Glutamatergic neuron (in vitro differentiated cells): ENCODE measurements at regions not wholly inside any gene's neighbourhood (a gene's known extent, or its start where the extent isn't known, plus 50 kb on each side); places are given as distances from the start of the nearest gene placed in this dataset.

Source experiments
- DNase-seq: peaks from one replicate; pipeline ENCODE4 v3.0.0; 2022
- H3K27ac Mint-ChIP-seq: one replicate; pipeline ENCODE4 v1.8.0; 2020; ENCODE audit warnings: mild to moderate bottlenecking, mixed read lengths, inconsistent platforms; ENCODE audit not compliant: unreplicated experiment
- H3K27me3 Mint-ChIP-seq: one replicate; pipeline ENCODE4 v1.8.0; 2020; ENCODE audit warnings: mild to moderate bottlenecking, moderate library complexity, mixed read lengths, inconsistent platforms; ENCODE audit not compliant: unreplicated experiment
- H3K36me3 Mint-ChIP-seq: one replicate; pipeline ENCODE4 v1.8.0; 2020; ENCODE audit warnings: mild to moderate bottlenecking, mixed read lengths, inconsistent platforms; ENCODE audit not compliant: unreplicated experiment
- H3K4me1 Mint-ChIP-seq: one replicate; pipeline ENCODE4 v1.8.0; 2020; ENCODE audit warnings: mild to moderate bottlenecking, low read depth, mixed read lengths, inconsistent platforms; ENCODE audit not compliant: unreplicated experiment
- H3K4me3 Mint-ChIP-seq: one replicate; pipeline ENCODE4 v1.8.0; 2020; ENCODE audit warnings: mild to moderate bottlenecking, mixed read lengths, inconsistent platforms; ENCODE audit not compliant: unreplicated experiment
- H3K9me3 Mint-ChIP-seq: one replicate; pipeline ENCODE4 v1.8.0; 2020; ENCODE audit warnings: mild to moderate bottlenecking, moderate library complexity, mixed read lengths, inconsistent platforms; ENCODE audit not compliant: unreplicated experiment
- CTCF ChIP-seq: fragments of 200-600 bp; sonication (generic); IDR thresholded peaks from one replicate; pipeline ENCODE4 v1.5.0; 2021; ENCODE audit not compliant: partially characterized antibody, unreplicated experiment

DNA sequence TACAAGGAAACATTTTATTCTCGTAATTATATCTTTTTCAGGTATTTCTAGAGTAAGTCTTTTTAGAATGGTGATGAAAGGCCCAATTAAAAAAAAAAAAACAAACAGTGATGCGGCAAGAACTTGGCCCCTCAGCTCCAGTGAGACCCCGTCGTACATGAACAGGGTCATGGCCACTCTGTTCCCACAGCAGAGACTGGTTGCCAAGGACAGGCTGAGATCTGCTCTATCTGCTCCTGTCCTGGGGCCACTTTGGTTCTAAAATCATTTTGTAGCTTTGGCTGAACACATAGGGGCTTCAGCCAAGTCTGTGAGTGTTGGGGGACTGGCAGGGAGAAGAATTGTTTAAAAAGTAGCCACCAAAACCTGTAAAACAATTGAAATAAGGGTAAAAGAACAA lies 286.9 kb downstream of the RFC3 start:
- Mint-ChIP-seq H3K4me3 (no peak overlapping the region), H3K4me1 (no peaks in the 10 kb centered on the region), H3K9me3 (no peaks in the 10 kb centered on the region)

GRCh38 chr13:34107806-34108205 lies 289.9 kb downstream of the RFC3 start:
- H3K27ac Mint-ChIP-seq, result no peak overlapping the region

More for the DNA sequence above, 286.9 kb downstream of the RFC3 start:
- no peaks in the 10 kb centered on the region for H3K27me3 Mint-ChIP-seq
- no peak for TF ChIP-seq CTCF
- no peak for DNase-seq
- H3K27ac Mint-ChIP-seq, result no peak overlapping the region
- H3K36me3 Mint-ChIP-seq, result no peaks in the 10 kb centered on the region

GRCh38 chr13:34108410-34108809 lies 290.5 kb downstream of the RFC3 start:
- DNase-seq, result no peak
- H3K9me3 Mint-ChIP-seq, result peaks cover 3% of the 10 kb centered on the region
- H3K4me1 Mint-ChIP-seq, result peaks cover under 1% of the 10 kb centered on the region
- no peak overlapping the region for H3K4me3 Mint-ChIP-seq
- no peaks in the 10 kb centered on the region for H3K36me3 Mint-ChIP-seq
- TF ChIP-seq CTCF, result no peak
- no peaks in the 10 kb centered on the region for H3K27me3 Mint-ChIP-seq
- H3K27ac Mint-ChIP-seq, result no peak overlapping the region

More at GRCh38 chr13:34107806-34108205, 289.9 kb downstream of the RFC3 start:
- Mint-ChIP-seq H3K36me3 (no peaks in the 10 kb centered on the region), H3K27me3 (no peaks in the 10 kb centered on the region), H3K4me3 (no peak overlapping the region), H3K4me1 (no peaks in the 10 kb centered on the region), H3K9me3 (peaks cover 3% of the 10 kb centered on the region)
- DNase-seq, result no peak
- no peak for TF ChIP-seq CTCF

GRCh38 chr13:34114581-34114980 lies 296.6 kb downstream of the RFC3 start:
- H3K27ac Mint-ChIP-seq, result no peak overlapping the region
- DNase-seq, result no peak
- H3K27me3 Mint-ChIP-seq, result peaks cover 1% of the 10 kb centered on the region
- peaks cover 18% of the 10 kb centered on the region for H3K4me1 Mint-ChIP-seq
- TF ChIP-seq CTCF, result no peak
- H3K36me3 Mint-ChIP-seq, result no peaks in the 10 kb centered on the region
- no peak overlapping the region for H3K4me3 Mint-ChIP-seq
- H3K9me3 Mint-ChIP-seq, result peaks cover 5% of the 10 kb centered on the region

- Mint-ChIP-seq H3K27ac (no peak overlapping the region), H3K4me1 (peaks cover 24% of the 10 kb centered on the region), H3K9me3 (peaks cover 2% of the 10 kb centered on the region), H3K4me3 (no peak overlapping the region), H3K27me3 (peaks cover 1% of the 10 kb centered on the region), H3K36me3 (no peaks in the 10 kb centered on the region)
- DNase-seq, result no peak
- no peak for TF ChIP-seq CTCF
Observed at GRCh38 chr13:34116651-34117050, 298.7 kb downstream of the RFC3 start.
